ENCODE measurements at regions not wholly inside any gene's neighbourhood (a gene's known extent, or its start where the extent isn't known, plus 50 kb on each side); places are given as distances from the start of the nearest gene placed in this dataset.

DNA sequence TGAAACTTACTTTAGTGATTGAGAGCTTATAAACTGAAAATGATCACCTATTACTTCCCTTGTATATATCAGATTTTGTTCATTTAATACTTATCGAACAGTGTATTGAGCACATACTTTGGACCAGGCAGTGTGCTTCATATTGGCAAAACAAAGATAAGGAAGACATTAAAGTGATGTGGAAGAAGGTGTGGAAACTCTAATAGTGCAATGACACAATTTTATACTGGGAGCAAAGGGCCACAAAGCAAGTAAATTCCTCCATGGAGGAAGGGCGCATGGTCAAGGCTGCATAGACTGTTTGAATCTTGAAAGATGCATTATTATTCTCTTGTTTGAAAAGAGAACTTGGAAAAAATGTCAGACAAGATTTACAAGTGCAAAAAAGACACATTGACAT is 936.5 kb upstream of the DDX18 start:
- BruUV-seq (replicated peaks): no TSS peak
- no peak overlapping the region for H3K4me3 ChIP-seq (replicated peaks in 1 of 3; ENCODE audit: insufficient read depth in 1 of 3, low read depth in 1 of 3, low read length in 3 of 3)
- no peaks in the 10 kb centered on the region for H3K27me3 ChIP-seq (ENCODE audit: control insufficient read depth in 2 of 2, insufficient read depth in 2 of 2, low read length in 2 of 2)
- CTCF ChIA-PET: interaction anchor here (0.6 kb wide), 1 partner anchor 44 kb away, joined by 5 read pairs; no protein-coding TSS in a partner anchor
- no peaks in the 10 kb centered on the region for H3K36me3 ChIP-seq (ENCODE audit: control insufficient read depth in 2 of 2, extremely low read depth in 1 of 2, insufficient read depth in 2 of 2, low read length in 2 of 2)
- H3K9ac ChIP-seq (replicated peaks; ENCODE audit: extremely low read depth, insufficient read depth, low read length): no peak overlapping the region
- H3K4me2 ChIP-seq (ENCODE audit: insufficient read depth, low read length): no peak overlapping the region
- FAIRE-seq (no peak), DNase-seq (ENCODE audit: low read depth, low spot score) (no peak)
- no peaks in the 10 kb centered on the region for H3K79me2 ChIP-seq (ENCODE audit: control insufficient read depth, insufficient read depth, low read length)
- no peak overlapping the region for H2AFZ ChIP-seq (ENCODE audit: low read depth, low read length)
- no peaks in the 10 kb centered on the region for H3K9me1 ChIP-seq (replicated peaks; ENCODE audit: control insufficient read depth, extremely low read depth, insufficient read depth, low read length)
- no peak overlapping the region for H3K27ac ChIP-seq (ENCODE audit: insufficient read depth, low read depth, low read length)
- intact Hi-C loops (cut with micrococcal nuclease): no loop called here
- no peak for TF ChIP-seq GATA2 (IDR thresholded peaks at IDR 0.05; ENCODE audit: insufficient read depth, insufficient read length, low read depth, low read length)
- TF ChIP-seq EZH2 (IDR thresholded peaks at IDR 0.05; ENCODE audit: borderline replicate concordance, low read depth, low read length, severe bottlenecking): no peak
- TF ChIP-seq, protein P1, sequence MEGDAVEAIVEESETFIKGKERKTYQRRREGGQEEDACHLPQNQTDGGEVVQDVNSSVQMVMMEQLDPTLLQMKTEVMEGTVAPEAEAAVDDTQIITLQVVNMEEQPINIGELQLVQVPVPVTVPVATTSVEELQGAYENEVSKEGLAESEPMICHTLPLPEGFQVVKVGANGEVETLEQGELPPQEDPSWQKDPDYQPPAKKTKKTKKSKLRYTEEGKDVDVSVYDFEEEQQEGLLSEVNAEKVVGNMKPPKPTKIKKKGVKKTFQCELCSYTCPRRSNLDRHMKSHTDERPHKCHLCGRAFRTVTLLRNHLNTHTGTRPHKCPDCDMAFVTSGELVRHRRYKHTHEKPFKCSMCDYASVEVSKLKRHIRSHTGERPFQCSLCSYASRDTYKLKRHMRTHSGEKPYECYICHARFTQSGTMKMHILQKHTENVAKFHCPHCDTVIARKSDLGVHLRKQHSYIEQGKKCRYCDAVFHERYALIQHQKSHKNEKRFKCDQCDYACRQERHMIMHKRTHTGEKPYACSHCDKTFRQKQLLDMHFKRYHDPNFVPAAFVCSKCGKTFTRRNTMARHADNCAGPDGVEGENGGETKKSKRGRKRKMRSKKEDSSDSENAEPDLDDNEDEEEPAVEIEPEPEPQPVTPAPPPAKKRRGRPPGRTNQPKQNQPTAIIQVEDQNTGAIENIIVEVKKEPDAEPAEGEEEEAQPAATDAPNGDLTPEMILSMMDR (IDR thresholded peaks at IDR 0.05; ENCODE audit: extremely low read depth in 1 of 2, insufficient read depth in 1 of 2, low read depth in 1 of 2, low read length in 2 of 2): no peak
- no peak for TF ChIP-seq POLR2A (IDR thresholded peaks at IDR 0.05; ENCODE audit: low read depth, low read length)
- TF ChIP-seq, protein P2, sequence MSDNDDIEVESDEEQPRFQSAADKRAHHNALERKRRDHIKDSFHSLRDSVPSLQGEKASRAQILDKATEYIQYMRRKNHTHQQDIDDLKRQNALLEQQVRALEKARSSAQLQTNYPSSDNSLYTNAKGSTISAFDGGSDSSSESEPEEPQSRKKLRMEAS (IDR thresholded peaks at IDR 0.05; ENCODE audit: insufficient read depth, insufficient read length): no peak
- TF ChIP-seq JUN (IDR thresholded peaks at IDR 0.05; ENCODE audit: borderline replicate concordance, insufficient read depth, insufficient read length, low read depth): no peak
- no peak for TF ChIP-seq FOS (IDR thresholded peaks at IDR 0.05; ENCODE audit: borderline replicate concordance, insufficient read depth, low read length)
- TF ChIP-seq MYC (IDR thresholded peaks at IDR 0.05; ENCODE audit: low read depth, low read length): no peak
- no peak for TF ChIP-seq POLR2AphosphoS5 (IDR thresholded peaks at IDR 0.05; ENCODE audit: insufficient read depth, low read depth, low read length)
- POLR2A ChIA-PET: no interaction called here
- no peaks in the 10 kb centered on the region for H3K4me1 ChIP-seq (ENCODE audit: control insufficient read depth, extremely low read depth, insufficient read depth, low read length)
- peaks cover 6% of the 10 kb centered on the region for H3K9me3 ChIP-seq (replicated peaks; ENCODE audit: control insufficient read depth, insufficient read depth, low read length)
- no peaks in the 10 kb centered on the region for H4K20me1 ChIP-seq (replicated peaks; ENCODE audit: control insufficient read depth, extremely low read depth, insufficient read depth, low read length)
- dilution Hi-C loops (cut with MboI; ENCODE audit: extremely low pct_ligation_motif_present, low sequenced_read_pairs): no loop called here
